GM12892 (cell line): ENCODE measurements at regions not wholly inside any gene's neighbourhood (a gene's known extent, or its start where the extent isn't known, plus 50 kb on each side); places are given as distances from the start of the nearest gene placed in this dataset.
"Not testable (repeated sequence)": the region's sequence is repeated elsewhere in the genome, so short reads cannot be mapped to it uniquely, and the experiment has no call there.

Source experiments
- POLR2A ChIP-seq: IDR thresholded peaks from 2 replicates; pipeline ENCODE4 v1.6.1; 2011; ENCODE audit warnings: low read depth, low read length, control low read depth
- POLR2AphosphoS5 ChIP-seq: IDR thresholded peaks from 2 replicates; pipeline ENCODE4 v1.6.1; 2011; ENCODE audit warnings: low read depth, low read length, control low read depth

DNA sequence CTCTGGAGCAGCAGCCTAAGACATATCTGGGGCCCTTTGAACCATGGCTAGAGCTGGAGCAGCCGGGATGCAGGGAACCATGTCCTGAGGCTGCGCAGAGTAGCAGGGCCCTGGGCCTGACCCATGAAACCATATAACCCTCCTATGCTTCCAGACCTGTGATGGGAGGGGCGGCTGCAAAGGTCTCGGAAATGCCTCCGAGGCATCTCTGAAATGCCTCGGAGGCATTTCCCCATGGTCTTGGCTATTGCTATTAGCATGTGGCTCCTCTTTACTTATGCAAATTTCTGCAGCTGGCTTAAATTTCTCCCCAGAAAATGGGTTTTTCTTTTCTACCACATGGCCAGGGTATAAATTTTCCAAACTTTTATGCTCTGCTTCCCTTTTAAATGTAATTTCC, 302.1 kb upstream of the NOTCH2NLA start:
- TF ChIP-seq POLR2A, POLR2AphosphoS5: not testable (repeated sequence)
